NCI-H82 treated with DMSO at 0.1 percent for 48 hours (cell line): ENCODE measurements at regions not wholly inside any gene's neighbourhood (a gene's known extent, or its start where the extent isn't known, plus 50 kb on each side); places are given as distances from the start of the nearest gene placed in this dataset.
"Not testable (repeated sequence)": the region's sequence is repeated elsewhere in the genome, so short reads cannot be mapped to it uniquely, and the experiment has no call there.

Experiments used
- DNase-seq: peaks from one replicate; lab custom pipeline; 2025; ENCODE audit not compliant: unreplicated experiment; lab: John Stamatoyannopoulos, UW

- DNase-seq: no peak
Measured at GRCh38 chr20:29319725-29320124, 1937.7 kb upstream of the DEFB115 start.

- DNase-seq: not testable (repeated sequence)
Measured at GRCh38 chr20:29320216-29320949, 1937.1 kb upstream of the DEFB115 start.

GRCh38 chr20:29323631-29324515 lies 1933.6 kb upstream of the DEFB115 start:
- DNase-seq: not testable (repeated sequence)

GRCh38 chr20:29324516-29325303 lies 1932.8 kb upstream of the DEFB115 start:
- not testable (repeated sequence) for DNase-seq

- no peak for DNase-seq
Measured at GRCh38 chr20:29325304-29325640, 1932.2 kb upstream of the DEFB115 start.

- DNase-seq: not testable (repeated sequence)
Measured at GRCh38 chr20:29325781-29326180, 1931.7 kb upstream of the DEFB115 start.

- no peak for DNase-seq
Measured at GRCh38 chr20:29326376-29327070, 1930.9 kb upstream of the DEFB115 start.

GRCh38 chr20:29327600-29328420 lies 1929.7 kb upstream of the DEFB115 start:
- DNase-seq: not testable (repeated sequence)

GRCh38 chr20:29330429-29331115 lies 1926.9 kb upstream of the DEFB115 start:
- DNase-seq: not testable (repeated sequence)

- no peak for DNase-seq
Measured at GRCh38 chr20:29349836-29350235, 1907.6 kb upstream of the DEFB115 start.

- DNase-seq: not testable (repeated sequence)
Measured at GRCh38 chr20:29375937-29376336, 1881.5 kb upstream of the DEFB115 start.

GRCh38 chr20:29392853-29393252 lies 1864.6 kb upstream of the DEFB115 start:
- not testable (repeated sequence) for DNase-seq

GRCh38 chr20:29408034-29408695 lies 1849.3 kb upstream of the DEFB115 start:
- DNase-seq: no peak

GRCh38 chr20:29408707-29409106 lies 1848.8 kb upstream of the DEFB115 start:
- not testable (repeated sequence) for DNase-seq

GRCh38 chr20:29409160-29409689 lies 1848.2 kb upstream of the DEFB115 start:
- not testable (repeated sequence) for DNase-seq

- DNase-seq: no peak
Measured at GRCh38 chr20:29409833-29410805, 1847.3 kb upstream of the DEFB115 start.

GRCh38 chr20:29410806-29411457 lies 1846.5 kb upstream of the DEFB115 start:
- DNase-seq: no peak
